Calu3 (cell line): ENCODE measurements at regions not wholly inside any gene's neighbourhood (a gene's known extent, or its start where the extent isn't known, plus 50 kb on each side); places are given as distances from the start of the nearest gene placed in this dataset.

Source experiments
- BruUV-seq: library from RNA; stranded (reverse); fragments of 400-500 nt; replicated peaks from 2 replicates; lab custom pipeline; 2021; lab: Mats Ljungman, UMichigan
- CTCF ChIA-PET: fragments of 300-600 bp; sonication (Branson Sonifier 250); formaldehyde crosslinking; loops from one replicate; lab custom pipeline; 2022; ENCODE audit warnings: antibody characterized with exemption; lab: Charles Lee
- DNase-seq: peaks from one replicate; pipeline ENCODE4 v3.0.0; 2022
- H3K27ac Mint-ChIP-seq: one replicate; pipeline ENCODE4 v1.8.0; 2022; ENCODE audit warnings: mixed read lengths; ENCODE audit not compliant: unreplicated experiment
- H3K27me3 Mint-ChIP-seq: one replicate; pipeline ENCODE4 v1.8.0; 2022; ENCODE audit warnings: mixed read lengths; ENCODE audit not compliant: unreplicated experiment
- H3K36me3 Mint-ChIP-seq: one replicate; pipeline ENCODE4 v1.8.0; 2022; ENCODE audit warnings: mild to moderate bottlenecking, moderate library complexity, mixed read lengths; ENCODE audit not compliant: insufficient read depth, unreplicated experiment
- H3K4me1 Mint-ChIP-seq: one replicate; pipeline ENCODE4 v1.8.0; 2022; ENCODE audit warnings: mild to moderate bottlenecking, low read depth, mixed read lengths; ENCODE audit not compliant: unreplicated experiment
- H3K4me3 Mint-ChIP-seq: one replicate; pipeline ENCODE4 v1.8.0; 2022; ENCODE audit warnings: mild to moderate bottlenecking, low read depth, moderate library complexity, mixed read lengths; ENCODE audit not compliant: unreplicated experiment
- H3K9me3 Mint-ChIP-seq: one replicate; pipeline ENCODE4 v1.8.0; 2022; ENCODE audit warnings: low read depth, mixed read lengths; ENCODE audit not compliant: unreplicated experiment
- CTCF ChIP-seq: fragments of 200-600 bp; IDR thresholded peaks from one replicate; pipeline ENCODE4 v1.8.0; 2022; ENCODE audit warnings: antibody characterized with exemption; ENCODE audit not compliant: unreplicated experiment
- intact Hi-C: fragments of 100-400 bp; cut with micrococcal nuclease; formaldehyde crosslinking; loops from one replicate; pipeline ENCODE4 v1.10.0; 2022; ENCODE audit not compliant: unreplicated experiment

- no peaks in the 10 kb centered on the region for H3K36me3 Mint-ChIP-seq
- no TSS peak for BruUV-seq
- H3K27me3 Mint-ChIP-seq = no peaks in the 10 kb centered on the region
- H3K4me3 Mint-ChIP-seq = no peak overlapping the region
- H3K27ac Mint-ChIP-seq = no peak overlapping the region
- no peak for DNase-seq
- no peak for TF ChIP-seq CTCF
- intact Hi-C loops = no loop called here
- CTCF ChIA-PET = no interaction called here
- no peaks in the 10 kb centered on the region for H3K4me1 Mint-ChIP-seq
- no peaks in the 10 kb centered on the region for H3K9me3 Mint-ChIP-seq
These were observed 505.9 kb upstream of the MEF2C start for GRCh38 chr5:89388872-89389271.

GRCh38 chr5:89384391-89384790 is 501.4 kb upstream of the MEF2C start:
- Mint-ChIP-seq H3K9me3 (no peaks in the 10 kb centered on the region), H3K4me1 (no peaks in the 10 kb centered on the region), H3K27ac (no peak overlapping the region), H3K27me3 (no peaks in the 10 kb centered on the region), H3K36me3 (no peaks in the 10 kb centered on the region), H3K4me3 (no peak overlapping the region)
- no TSS peak for BruUV-seq
- CTCF ChIA-PET = no interaction called here
- DNase-seq = no peak
- intact Hi-C loops = no loop called here
- no peak for TF ChIP-seq CTCF

DNA sequence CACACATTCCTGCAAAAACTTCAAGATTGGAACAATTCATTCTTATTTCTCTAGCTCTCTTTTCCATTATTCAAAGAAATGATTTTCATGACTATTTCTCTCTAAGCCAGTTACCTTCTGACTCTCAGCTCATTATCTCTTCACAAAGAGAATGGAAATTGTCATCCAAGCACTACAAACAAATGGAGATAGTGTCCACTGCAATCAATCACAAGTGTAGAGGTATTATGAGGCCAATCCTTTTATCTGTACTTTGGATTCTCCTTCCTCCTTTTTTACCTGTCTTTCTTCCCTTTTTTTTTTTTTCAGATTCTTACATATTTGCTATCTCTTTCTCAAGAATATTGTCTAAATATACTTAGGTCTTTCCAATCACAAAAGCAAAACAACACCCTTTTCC is 497.7 kb upstream of the MEF2C start:
- Mint-ChIP-seq H3K36me3 (no peaks in the 10 kb centered on the region), H3K4me3 (no peak overlapping the region), H3K27ac (no peak overlapping the region), H3K4me1 (no peaks in the 10 kb centered on the region), H3K9me3 (no peaks in the 10 kb centered on the region), H3K27me3 (no peaks in the 10 kb centered on the region)
- DNase-seq = no peak
- intact Hi-C loops = no loop called here
- TF ChIP-seq CTCF = no peak
- BruUV-seq = no TSS peak
- CTCF ChIA-PET = interaction anchor here (0.7 kb wide), 2 partner anchors 313 to 1599 kb away, joined by 3 read pairs; no protein-coding TSS in a partner anchor

- Mint-ChIP-seq H3K27ac (no peak overlapping the region), H3K4me1 (no peaks in the 10 kb centered on the region), H3K4me3 (no peak overlapping the region), H3K27me3 (no peaks in the 10 kb centered on the region), H3K36me3 (no peaks in the 10 kb centered on the region), H3K9me3 (no peaks in the 10 kb centered on the region)
- no peak for TF ChIP-seq CTCF
- intact Hi-C loops = no loop called here
- CTCF ChIA-PET = no interaction called here
- DNase-seq = no peak
- no TSS peak for BruUV-seq
These were observed 494.9 kb upstream of the MEF2C start for GRCh38 chr5:89377767-89378455.
